Suprapubic skin (tissue), 4 donors: ENCODE measurements at regions not wholly inside any gene's neighbourhood (a gene's known extent, or its start where the extent isn't known, plus 50 kb on each side); places are given as distances from the start of the nearest gene placed in this dataset.

Experiments
- EP300 ChIP-seq: sonication (generic); formaldehyde crosslinking; IDR thresholded peaks from one replicate; pipeline ENCODE4 v1.6.1; 2017; ENCODE audit warnings: antibody characterized with exemption
- POLR2A ChIP-seq, 2 donors: fragments of 450-650 bp; IDR thresholded peaks; one replicate each; pipeline ENCODE4 v1.6.1; 2017; ENCODE audit warnings: antibody characterized with exemption in 2 of 2, mild to moderate bottlenecking in 2 of 2, moderate library complexity in 2 of 2
- POLR2AphosphoS5 ChIP-seq, 3 donors: sonication (generic); formaldehyde crosslinking; IDR thresholded peaks; one replicate each; pipeline ENCODE4 v1.6.1; 2017; ENCODE audit warnings: antibody characterized with exemption in 3 of 3
- TF ChIP-seq, protein P1 (sequence below), 2 donors: fragments of 200-600 bp in 1 of 2; fragments of 450-650 bp in 1 of 2; sonication (generic) in 1 of 2; IDR thresholded peaks; one replicate each; pipeline ENCODE4 v1.5.1; 2016 to 2019; ENCODE audit warnings: antibody characterized with exemption in 2 of 2, mild to moderate bottlenecking in 1 of 2, moderate library complexity in 1 of 2

DNA sequence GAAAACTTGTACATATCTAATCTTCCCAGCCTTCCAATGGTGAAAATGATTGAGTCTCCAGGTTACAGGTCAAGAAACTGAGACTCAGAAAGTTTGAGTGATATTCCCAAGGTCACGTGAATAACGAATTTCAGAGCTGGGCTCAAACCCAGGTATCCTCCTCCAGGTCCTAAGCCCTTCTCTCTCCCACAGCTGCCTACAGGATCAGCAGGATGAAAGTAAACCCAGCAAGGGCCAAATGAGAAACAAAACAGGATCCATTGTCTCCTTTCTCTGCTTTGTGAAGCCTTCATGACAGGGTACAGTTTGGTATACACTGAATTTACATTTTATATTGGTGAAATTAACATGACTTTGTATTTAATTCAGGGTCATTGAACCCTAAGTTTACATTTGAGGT lies 208.1 kb downstream of the RBM26 start:
- TF ChIP-seq, protein P1, sequence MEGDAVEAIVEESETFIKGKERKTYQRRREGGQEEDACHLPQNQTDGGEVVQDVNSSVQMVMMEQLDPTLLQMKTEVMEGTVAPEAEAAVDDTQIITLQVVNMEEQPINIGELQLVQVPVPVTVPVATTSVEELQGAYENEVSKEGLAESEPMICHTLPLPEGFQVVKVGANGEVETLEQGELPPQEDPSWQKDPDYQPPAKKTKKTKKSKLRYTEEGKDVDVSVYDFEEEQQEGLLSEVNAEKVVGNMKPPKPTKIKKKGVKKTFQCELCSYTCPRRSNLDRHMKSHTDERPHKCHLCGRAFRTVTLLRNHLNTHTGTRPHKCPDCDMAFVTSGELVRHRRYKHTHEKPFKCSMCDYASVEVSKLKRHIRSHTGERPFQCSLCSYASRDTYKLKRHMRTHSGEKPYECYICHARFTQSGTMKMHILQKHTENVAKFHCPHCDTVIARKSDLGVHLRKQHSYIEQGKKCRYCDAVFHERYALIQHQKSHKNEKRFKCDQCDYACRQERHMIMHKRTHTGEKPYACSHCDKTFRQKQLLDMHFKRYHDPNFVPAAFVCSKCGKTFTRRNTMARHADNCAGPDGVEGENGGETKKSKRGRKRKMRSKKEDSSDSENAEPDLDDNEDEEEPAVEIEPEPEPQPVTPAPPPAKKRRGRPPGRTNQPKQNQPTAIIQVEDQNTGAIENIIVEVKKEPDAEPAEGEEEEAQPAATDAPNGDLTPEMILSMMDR (IDR thresholded peaks at IDR 0.05): no peak
- TF ChIP-seq POLR2A (IDR thresholded peaks at IDR 0.05) (no peak), POLR2AphosphoS5 (IDR thresholded peaks at IDR 0.05) (no peak), EP300 (no peak)
